ENCODE measurements at regions not wholly inside any gene's neighbourhood (a gene's known extent, or its start where the extent isn't known, plus 50 kb on each side); places are given as distances from the start of the nearest gene placed in this dataset.

DNA sequence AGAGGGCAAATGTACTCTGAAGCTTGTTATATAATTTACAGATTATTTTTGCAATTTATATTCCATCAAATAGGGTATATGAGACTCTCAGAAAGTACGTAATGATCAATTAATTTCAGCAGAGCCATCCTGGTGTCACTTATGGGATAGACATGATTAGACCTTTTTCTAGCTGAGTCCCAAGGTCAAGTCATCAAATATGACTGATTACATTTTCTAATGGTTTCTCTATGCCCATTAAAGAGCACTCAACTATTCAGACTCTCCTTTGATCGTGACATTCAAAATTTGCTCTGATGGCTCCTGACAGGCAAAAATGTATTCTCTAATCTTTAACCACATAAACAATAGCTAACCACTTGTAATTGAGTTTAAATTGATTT lies 469.2 kb downstream of the COG6 start:
- ChIA-PET POLR2A (no interaction called here), CTCF (no interaction called here)
- TF ChIP-seq, protein P1, sequence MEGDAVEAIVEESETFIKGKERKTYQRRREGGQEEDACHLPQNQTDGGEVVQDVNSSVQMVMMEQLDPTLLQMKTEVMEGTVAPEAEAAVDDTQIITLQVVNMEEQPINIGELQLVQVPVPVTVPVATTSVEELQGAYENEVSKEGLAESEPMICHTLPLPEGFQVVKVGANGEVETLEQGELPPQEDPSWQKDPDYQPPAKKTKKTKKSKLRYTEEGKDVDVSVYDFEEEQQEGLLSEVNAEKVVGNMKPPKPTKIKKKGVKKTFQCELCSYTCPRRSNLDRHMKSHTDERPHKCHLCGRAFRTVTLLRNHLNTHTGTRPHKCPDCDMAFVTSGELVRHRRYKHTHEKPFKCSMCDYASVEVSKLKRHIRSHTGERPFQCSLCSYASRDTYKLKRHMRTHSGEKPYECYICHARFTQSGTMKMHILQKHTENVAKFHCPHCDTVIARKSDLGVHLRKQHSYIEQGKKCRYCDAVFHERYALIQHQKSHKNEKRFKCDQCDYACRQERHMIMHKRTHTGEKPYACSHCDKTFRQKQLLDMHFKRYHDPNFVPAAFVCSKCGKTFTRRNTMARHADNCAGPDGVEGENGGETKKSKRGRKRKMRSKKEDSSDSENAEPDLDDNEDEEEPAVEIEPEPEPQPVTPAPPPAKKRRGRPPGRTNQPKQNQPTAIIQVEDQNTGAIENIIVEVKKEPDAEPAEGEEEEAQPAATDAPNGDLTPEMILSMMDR (IDR thresholded peaks at IDR 0.05; ENCODE audit: insufficient read depth, low read length, missing control alignments), result no peak
- DNase-seq (ENCODE audit: low read depth, low spot score), result no peak
- H3K4me3 ChIP-seq (ENCODE audit: low read depth, low read length), result no peak overlapping the region

DNA sequence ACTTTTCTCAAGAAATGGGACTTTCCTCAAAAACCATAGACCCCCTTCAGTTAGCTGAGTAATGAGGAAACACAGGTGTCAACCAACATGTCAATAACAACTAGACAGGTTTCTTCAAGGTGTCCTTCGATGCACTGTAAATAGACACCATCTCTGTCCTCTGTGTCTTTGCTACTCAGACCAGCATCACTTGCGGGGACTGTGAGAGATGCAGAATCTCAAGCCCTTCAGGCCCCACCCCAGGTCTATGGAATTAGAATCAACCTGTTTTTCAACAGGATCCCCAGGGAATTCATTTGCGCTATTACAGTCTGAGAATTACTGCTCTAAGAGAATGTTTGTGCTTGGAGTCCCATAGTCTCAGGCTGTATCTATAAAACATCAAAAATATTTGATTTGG lies 469.9 kb downstream of the COG6 start:
- TF ChIP-seq, protein P1 (IDR thresholded peaks at IDR 0.05; ENCODE audit: insufficient read depth, low read length, missing control alignments), result no peak
- no peak for DNase-seq (ENCODE audit: low read depth, low spot score)
- POLR2A ChIA-PET, result no interaction called here
- H3K4me3 ChIP-seq (ENCODE audit: low read depth, low read length), result no peak overlapping the region
- CTCF ChIA-PET, result no interaction called here

DNA sequence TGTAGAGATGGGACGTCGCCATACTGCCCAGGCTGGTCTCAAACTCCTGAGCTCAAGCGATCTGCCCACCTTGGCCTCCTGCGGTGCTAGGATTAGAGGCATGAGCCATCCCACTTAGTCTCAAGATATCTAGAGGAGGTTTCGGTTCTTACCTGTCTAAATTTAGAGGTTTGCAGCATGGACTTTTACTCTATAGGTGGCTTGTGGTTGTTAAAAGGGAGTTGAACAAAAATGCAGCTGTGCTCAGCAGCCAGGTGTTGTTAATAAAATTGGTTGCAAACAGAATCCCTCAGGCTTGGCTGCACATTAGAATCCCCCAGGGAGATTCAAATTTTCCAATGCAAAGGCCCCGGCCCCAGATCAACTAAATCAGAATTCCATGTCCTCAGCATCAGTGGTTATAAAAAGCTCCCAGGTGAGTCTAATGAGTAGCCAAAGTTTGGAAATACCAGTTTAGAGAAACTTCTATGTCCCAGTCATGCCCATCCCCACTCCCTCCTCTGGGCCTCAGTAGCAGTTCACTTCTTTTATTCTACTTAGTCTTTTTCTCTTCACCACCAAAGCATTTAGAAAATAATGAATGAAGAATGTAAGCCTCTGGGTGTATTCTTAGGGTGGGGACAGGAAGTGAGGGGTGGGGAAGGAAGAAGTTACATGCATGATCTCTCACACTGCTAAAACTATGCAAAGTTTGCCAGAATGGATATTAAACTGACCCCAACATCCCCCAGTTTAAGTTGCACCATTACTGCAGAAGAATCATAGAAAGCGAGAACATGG lies 471.0 kb downstream of the COG6 start:
- POLR2A ChIA-PET, result no interaction called here
- no peak for DNase-seq (ENCODE audit: low read depth, low spot score)
- TF ChIP-seq, protein P1 (IDR thresholded peaks at IDR 0.05; ENCODE audit: insufficient read depth, low read length, missing control alignments), result no peak
- CTCF ChIA-PET, result no interaction called here
- H3K4me3 ChIP-seq (ENCODE audit: low read depth, low read length), result no peak overlapping the region

DNA sequence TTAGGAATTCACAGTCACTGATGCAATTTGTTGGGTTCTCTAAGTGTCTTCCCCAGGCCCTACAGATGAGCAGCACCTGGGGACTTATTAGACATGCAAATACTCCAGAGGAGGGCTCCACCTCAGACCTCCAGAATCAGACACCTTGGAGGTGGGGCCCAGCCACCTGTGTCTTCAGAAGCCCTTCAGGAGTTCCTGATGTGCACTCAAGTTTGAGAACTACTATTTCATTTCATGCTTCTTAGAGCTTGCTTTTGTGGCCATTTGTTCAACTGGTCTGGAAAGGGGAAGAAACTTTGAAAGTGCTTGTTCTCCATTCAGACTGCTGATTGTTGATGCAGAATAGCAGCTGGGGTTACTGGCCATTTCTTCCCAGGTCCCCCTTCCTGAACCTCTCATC lies 472.0 kb downstream of the COG6 start:
- H3K4me3 ChIP-seq (ENCODE audit: low read depth, low read length), result no peak overlapping the region
- TF ChIP-seq, protein P1 (IDR thresholded peaks at IDR 0.05; ENCODE audit: insufficient read depth, low read length, missing control alignments), result no peak
- ChIA-PET CTCF (no interaction called here), POLR2A (no interaction called here)
- DNase-seq (ENCODE audit: low read depth, low spot score), result no peak

DNA sequence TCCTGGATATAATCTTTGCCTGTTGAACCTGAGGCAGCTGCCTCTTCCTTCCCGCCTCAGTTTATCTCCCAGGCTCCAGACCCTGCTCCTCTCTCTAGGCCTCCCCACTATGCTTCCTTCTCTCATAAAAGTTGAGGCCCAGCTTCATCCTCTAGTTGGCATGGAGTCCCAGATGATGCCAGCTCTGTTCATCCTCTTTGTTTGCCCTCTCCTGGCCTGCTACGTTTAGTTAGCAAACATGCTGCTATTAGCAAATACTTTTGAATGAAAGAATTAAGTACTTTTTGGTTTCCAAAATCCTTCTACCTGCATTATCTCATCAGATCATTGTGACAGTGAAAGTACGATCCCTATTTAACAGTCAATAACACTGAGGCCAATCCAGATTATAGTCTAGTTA lies 472.5 kb downstream of the COG6 start:
- DNase-seq (ENCODE audit: low read depth, low spot score), result no peak
- TF ChIP-seq, protein P1 (IDR thresholded peaks at IDR 0.05; ENCODE audit: insufficient read depth, low read length, missing control alignments), result no peak
- ChIA-PET POLR2A (no interaction called here), CTCF (no interaction called here)
- no peak overlapping the region for H3K4me3 ChIP-seq (ENCODE audit: low read depth, low read length)

DNA sequence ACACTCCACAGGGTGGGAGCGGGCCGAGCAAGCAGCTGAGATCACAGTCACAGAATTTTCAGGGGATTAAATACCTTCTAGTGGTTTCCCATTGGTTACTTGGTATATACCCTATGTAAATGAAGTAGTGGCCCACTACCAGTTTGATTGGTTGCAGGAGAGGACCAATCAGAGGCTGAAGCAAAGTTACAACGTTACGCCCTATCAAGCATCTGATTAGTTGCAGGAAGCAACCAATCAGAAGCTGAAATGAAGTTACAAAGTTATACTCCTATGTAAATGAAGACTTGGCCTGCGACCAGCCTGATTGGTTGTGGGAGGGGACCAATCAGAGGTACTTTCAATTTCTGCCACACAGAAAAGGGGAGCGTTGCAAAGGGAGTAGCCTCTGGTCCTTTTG lies 474.0 kb downstream of the COG6 start:
- CTCF ChIA-PET, result no interaction called here
- TF ChIP-seq, protein P1 (IDR thresholded peaks at IDR 0.05; ENCODE audit: insufficient read depth, low read length, missing control alignments), result no peak
- H3K4me3 ChIP-seq (ENCODE audit: low read depth, low read length), result no peak overlapping the region
- no peak for DNase-seq (ENCODE audit: low read depth, low spot score)
- POLR2A ChIA-PET, result no interaction called here
